Neural progenitor cell (in vitro differentiated cells): ENCODE measurements at regions not wholly inside any gene's neighbourhood (a gene's known extent, or its start where the extent isn't known, plus 50 kb on each side); places are given as distances from the start of the nearest gene placed in this dataset.

Experiments used
- EZH2 ChIP-seq: fragments of 200-600 bp; sonication (generic); IDR thresholded peaks from 2 replicates; pipeline ENCODE4 v1.6.1; 2017; ENCODE audit warnings: antibody characterized with exemption, mild to moderate bottlenecking, moderate library complexity
- EZH2phosphoT487 ChIP-seq: fragments of 200-600 bp; sonication (generic); IDR thresholded peaks from 2 replicates; pipeline ENCODE4 v1.6.1; 2017; ENCODE audit warnings: antibody characterized with exemption
- TF ChIP-seq, protein P1 (sequence below): fragments of 200-600 bp; sonication (generic); IDR thresholded peaks from 2 replicates; pipeline ENCODE4 v1.5.1; 2017; ENCODE audit warnings: antibody characterized with exemption, mild to moderate bottlenecking

GRCh38 chr12:19808371-19808770 lies 369.1 kb downstream of the AEBP2 start:
- TF ChIP-seq, protein P1, sequence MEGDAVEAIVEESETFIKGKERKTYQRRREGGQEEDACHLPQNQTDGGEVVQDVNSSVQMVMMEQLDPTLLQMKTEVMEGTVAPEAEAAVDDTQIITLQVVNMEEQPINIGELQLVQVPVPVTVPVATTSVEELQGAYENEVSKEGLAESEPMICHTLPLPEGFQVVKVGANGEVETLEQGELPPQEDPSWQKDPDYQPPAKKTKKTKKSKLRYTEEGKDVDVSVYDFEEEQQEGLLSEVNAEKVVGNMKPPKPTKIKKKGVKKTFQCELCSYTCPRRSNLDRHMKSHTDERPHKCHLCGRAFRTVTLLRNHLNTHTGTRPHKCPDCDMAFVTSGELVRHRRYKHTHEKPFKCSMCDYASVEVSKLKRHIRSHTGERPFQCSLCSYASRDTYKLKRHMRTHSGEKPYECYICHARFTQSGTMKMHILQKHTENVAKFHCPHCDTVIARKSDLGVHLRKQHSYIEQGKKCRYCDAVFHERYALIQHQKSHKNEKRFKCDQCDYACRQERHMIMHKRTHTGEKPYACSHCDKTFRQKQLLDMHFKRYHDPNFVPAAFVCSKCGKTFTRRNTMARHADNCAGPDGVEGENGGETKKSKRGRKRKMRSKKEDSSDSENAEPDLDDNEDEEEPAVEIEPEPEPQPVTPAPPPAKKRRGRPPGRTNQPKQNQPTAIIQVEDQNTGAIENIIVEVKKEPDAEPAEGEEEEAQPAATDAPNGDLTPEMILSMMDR = no peak
- TF ChIP-seq EZH2 (no peak), EZH2phosphoT487 (no peak)
